LNCaP clone FGC (cell line): ENCODE measurements at regions not wholly inside any gene's neighbourhood (a gene's known extent, or its start where the extent isn't known, plus 50 kb on each side); places are given as distances from the start of the nearest gene placed in this dataset.

Experiments used
- DNase-seq: peaks from one replicate; pipeline ENCODE4 v3.0.0-alpha.2; 2011; ENCODE audit warnings: low read depth
- H3K4me3 ChIP-seq: 2 replicates; pipeline ENCODE4 v1.5.1; 2011; ENCODE audit warnings: mild to moderate bottlenecking, low read depth, low read length, control low read depth
- CTCF ChIP-seq: IDR thresholded peaks from 2 replicates; pipeline ENCODE4 v1.5.1; 2012; ENCODE audit warnings: mild to moderate bottlenecking; ENCODE audit not compliant: control insufficient read depth, insufficient read depth; ENCODE audit errors: extremely low read depth

DNA sequence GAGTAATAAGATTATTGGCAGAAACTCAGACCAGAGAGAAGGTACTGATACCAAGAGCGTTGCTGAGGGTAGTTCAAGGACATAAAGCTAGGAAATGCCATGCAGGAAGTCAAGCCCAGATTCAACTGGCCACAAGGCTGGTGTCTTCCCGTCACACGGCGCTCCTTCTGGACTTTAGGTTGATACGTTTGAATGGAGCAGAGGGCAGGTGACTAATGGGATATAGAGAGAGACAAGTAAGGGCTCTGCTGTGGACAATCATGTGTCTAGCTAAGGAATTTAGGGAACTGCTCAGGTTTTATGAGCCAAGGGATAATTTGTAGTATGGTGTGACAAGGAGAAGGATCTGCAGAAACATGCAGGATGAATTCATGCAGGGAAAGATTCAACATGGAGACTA lies 83.9 kb upstream of the MC2R start:
- TF ChIP-seq CTCF: no peak
- no peak overlapping the region for H3K4me3 ChIP-seq
- DNase-seq: no peak

- no peak overlapping the region for H3K4me3 ChIP-seq
- no peak for DNase-seq
- TF ChIP-seq CTCF: no peak
These were observed 83.2 kb upstream of the MC2R start for GRCh38 chr18:13998571-13998970.

- DNase-seq: no peak
- no peak for TF ChIP-seq CTCF
- no peak overlapping the region for H3K4me3 ChIP-seq
These were observed 78.4 kb upstream of the MC2R start for GRCh38 chr18:13993730-13994129.

DNA sequence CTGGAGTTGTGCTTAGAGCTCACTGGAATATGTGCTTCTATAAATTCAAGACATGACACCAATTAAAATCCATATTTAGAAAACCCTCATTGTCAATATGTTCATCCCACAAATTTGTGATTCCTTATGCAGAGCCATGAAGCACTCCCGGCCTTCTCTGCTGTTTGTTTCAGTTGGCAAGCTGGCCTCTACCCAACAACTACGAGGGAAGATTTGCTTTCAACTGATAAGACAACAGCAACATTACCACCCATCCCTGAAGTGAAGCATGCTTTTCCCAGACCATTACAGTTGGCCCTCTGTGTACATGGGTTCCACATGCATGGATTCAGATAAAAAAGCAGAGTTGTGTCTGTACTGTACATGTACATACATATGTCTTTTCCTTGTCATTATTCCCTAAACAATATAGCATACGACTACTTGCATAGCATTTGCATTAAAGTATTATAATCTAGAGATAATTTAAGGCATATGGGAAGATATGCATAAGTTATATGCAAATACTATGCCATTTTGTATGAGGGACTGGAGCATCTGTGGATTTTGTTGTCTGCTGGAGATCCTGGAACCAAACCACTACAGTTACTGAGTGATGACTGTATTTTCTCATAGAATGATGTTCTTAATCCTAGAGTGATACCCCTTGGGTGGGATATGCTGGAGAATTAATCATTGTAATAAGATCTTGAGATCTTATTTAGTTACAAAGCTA lies 77.6 kb upstream of the MC2R start:
- DNase-seq: no peak
- TF ChIP-seq CTCF: no peak
- no peak overlapping the region for H3K4me3 ChIP-seq

GRCh38 chr18:13989199-13989598 lies 73.9 kb upstream of the MC2R start:
- no peak for TF ChIP-seq CTCF
- peak; percentile 21 for DNase-seq
- no peak overlapping the region for H3K4me3 ChIP-seq

DNA sequence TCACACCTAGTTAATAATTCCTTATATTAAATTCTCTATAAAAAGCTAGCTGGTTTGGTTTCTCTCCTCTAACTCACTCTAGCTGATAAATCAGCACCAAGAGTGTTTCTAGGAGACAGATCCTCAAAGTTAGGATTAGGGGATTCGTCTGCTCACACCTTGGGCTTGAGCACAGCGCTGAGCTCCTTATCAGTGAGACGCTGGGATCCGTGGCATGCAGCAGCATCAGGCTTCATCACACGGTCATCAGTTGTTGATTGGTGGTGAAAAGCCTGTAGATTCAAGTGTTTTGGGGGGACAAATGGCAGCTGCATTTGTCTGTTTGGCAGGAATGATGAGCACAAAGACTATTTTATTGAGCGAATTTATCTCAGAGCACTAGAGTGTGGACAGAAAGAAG lies 72.6 kb upstream of the MC2R start:
- DNase-seq: no peak
- TF ChIP-seq CTCF: no peak
- no peak overlapping the region for H3K4me3 ChIP-seq

DNA sequence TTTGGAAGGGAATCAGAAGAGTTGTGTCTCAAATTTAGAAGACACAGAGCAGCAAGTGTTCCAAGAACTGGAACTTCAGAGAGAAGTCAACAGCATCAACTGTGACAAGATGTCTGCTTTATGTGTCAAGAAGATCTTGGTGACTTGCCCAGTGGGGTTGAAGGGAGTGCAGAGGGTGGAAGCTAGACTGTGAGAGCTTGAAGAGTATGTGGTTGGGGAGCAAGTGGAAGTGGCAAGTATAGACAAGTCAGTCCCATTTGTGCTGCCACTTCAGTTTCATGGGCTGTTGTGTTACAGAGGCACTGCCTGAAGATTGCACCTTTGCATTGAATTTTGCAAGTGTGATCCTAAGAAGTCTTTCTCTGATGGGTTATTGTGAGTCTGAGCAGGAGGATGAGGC lies 68.7 kb upstream of the MC2R start:
- H3K4me3 ChIP-seq: no peak overlapping the region
- TF ChIP-seq CTCF: no peak
- DNase-seq: no peak
